ENCODE measurements at regions not wholly inside any gene's neighbourhood (a gene's known extent, or its start where the extent isn't known, plus 50 kb on each side); places are given as distances from the start of the nearest gene placed in this dataset.

GRCh38 chr18:73639788-73640187 is 507.8 kb downstream of the FBXO15 start:
- no peak for DNase-seq (ENCODE audit: unreplicated experiment)
- TF ChIP-seq CTCF (IDR thresholded peaks at IDR 0.05; ENCODE audit: unreplicated experiment): no peak
- BruUV-seq (replicated peaks): no TSS peak
- POLR2A ChIA-PET: interaction anchor here (0.7 kb wide), 1 partner anchor 22 kb away, joined by 3 read pairs; no protein-coding TSS in a partner anchor
- Mint-ChIP-seq H3K27me3 (ENCODE audit: insufficient read depth, unreplicated experiment) (no peaks in the 10 kb centered on the region), H3K36me3 (ENCODE audit: insufficient read depth, unreplicated experiment) (no peaks in the 10 kb centered on the region), H3K9me3 (ENCODE audit: unreplicated experiment) (no peaks in the 10 kb centered on the region), H3K4me3 (ENCODE audit: unreplicated experiment) (no peak overlapping the region), H3K27ac (ENCODE audit: low read depth, unreplicated experiment) (no peak overlapping the region), H3K4me1 (ENCODE audit: insufficient read depth, unreplicated experiment) (peaks cover 10% of the 10 kb centered on the region)
- intact Hi-C loops (cut with micrococcal nuclease): no loop called here
- CTCF ChIA-PET: interaction anchor here (1.2 kb wide), 1 partner anchor 9 kb away, joined by 3 read pairs; no protein-coding TSS in a partner anchor

GRCh38 chr18:73638709-73639108 is 508.9 kb downstream of the FBXO15 start:
- H3K27me3 Mint-ChIP-seq (ENCODE audit: insufficient read depth, unreplicated experiment): no peaks in the 10 kb centered on the region
- H3K36me3 Mint-ChIP-seq (ENCODE audit: insufficient read depth, unreplicated experiment): no peaks in the 10 kb centered on the region
- CTCF ChIA-PET: no interaction called here
- peak overlapping the region; percentile 18 for H3K27ac Mint-ChIP-seq (ENCODE audit: low read depth, unreplicated experiment)
- POLR2A ChIA-PET: interaction anchor here (0.8 to 1.0 kb wide), 3 partner anchors 8 to 11 kb away, joined by 3 to 4 read pairs (median 3); no protein-coding TSS in a partner anchor
- TF ChIP-seq CTCF (IDR thresholded peaks at IDR 0.05; ENCODE audit: unreplicated experiment): no peak
- H3K4me1 Mint-ChIP-seq (ENCODE audit: insufficient read depth, unreplicated experiment): peaks cover 10% of the 10 kb centered on the region
- H3K9me3 Mint-ChIP-seq (ENCODE audit: unreplicated experiment): peaks cover 7% of the 10 kb centered on the region
- BruUV-seq (replicated peaks): no TSS peak
- no peak overlapping the region for H3K4me3 Mint-ChIP-seq (ENCODE audit: unreplicated experiment)
- intact Hi-C loops (cut with micrococcal nuclease): no loop called here
- DNase-seq (ENCODE audit: unreplicated experiment): no peak

GRCh38 chr18:73636355-73636754 is 511.3 kb downstream of the FBXO15 start:
- ChIA-PET CTCF (no interaction called here), POLR2A (interaction anchor here (0.9 to 2.1 kb wide), 3 partner anchors 8 to 22 kb away, joined by 3 to 5 read pairs (median 5); no protein-coding TSS in a partner anchor)
- Mint-ChIP-seq H3K27ac (ENCODE audit: low read depth, unreplicated experiment) (no peak overlapping the region), H3K9me3 (ENCODE audit: unreplicated experiment) (peaks cover 7% of the 10 kb centered on the region), H3K4me1 (ENCODE audit: insufficient read depth, unreplicated experiment) (peaks cover 10% of the 10 kb centered on the region), H3K4me3 (ENCODE audit: unreplicated experiment) (no peak overlapping the region), H3K36me3 (ENCODE audit: insufficient read depth, unreplicated experiment) (no peaks in the 10 kb centered on the region), H3K27me3 (ENCODE audit: insufficient read depth, unreplicated experiment) (no peaks in the 10 kb centered on the region)
- TF ChIP-seq CTCF (IDR thresholded peaks at IDR 0.05; ENCODE audit: unreplicated experiment): no peak
- no peak for DNase-seq (ENCODE audit: unreplicated experiment)
- no TSS peak for BruUV-seq (replicated peaks)
- intact Hi-C loops (cut with micrococcal nuclease): no loop called here

GRCh38 chr18:73626859-73627258 is 520.8 kb downstream of the FBXO15 start:
- H3K36me3 Mint-ChIP-seq (ENCODE audit: insufficient read depth, unreplicated experiment): no peaks in the 10 kb centered on the region
- intact Hi-C loops (cut with micrococcal nuclease): no loop called here
- POLR2A ChIA-PET: interaction anchor here (0.9 kb wide), 2 partner anchors 9 to 12 kb away, joined by 3 to 4 read pairs; no protein-coding TSS in a partner anchor
- TF ChIP-seq CTCF (IDR thresholded peaks at IDR 0.05; ENCODE audit: unreplicated experiment): no peak
- H3K27ac Mint-ChIP-seq (ENCODE audit: low read depth, unreplicated experiment): no peak overlapping the region
- H3K27me3 Mint-ChIP-seq (ENCODE audit: insufficient read depth, unreplicated experiment): no peaks in the 10 kb centered on the region
- no peak for DNase-seq (ENCODE audit: unreplicated experiment)
- CTCF ChIA-PET: interaction anchor here (0.5 kb wide), 1 partner anchor 27 kb away, joined by 4 read pairs; no protein-coding TSS in a partner anchor
- H3K4me3 Mint-ChIP-seq (ENCODE audit: unreplicated experiment): no peak overlapping the region
- no TSS peak for BruUV-seq (replicated peaks)
- H3K9me3 Mint-ChIP-seq (ENCODE audit: unreplicated experiment): no peaks in the 10 kb centered on the region
- H3K4me1 Mint-ChIP-seq (ENCODE audit: insufficient read depth, unreplicated experiment): no peaks in the 10 kb centered on the region

All from MCF 10A (cell line).